IPS DF 6.9 (cell line): ENCODE measurements at regions not wholly inside any gene's neighbourhood (a gene's known extent, or its start where the extent isn't known, plus 50 kb on each side); places are given as distances from the start of the nearest gene placed in this dataset.

Experiments
- DNase-seq: peaks from one replicate; pipeline ENCODE4 v3.0.0-alpha.2; 2013; ENCODE audit warnings: low read depth, low spot score
- H3K27ac ChIP-seq: one replicate; pipeline ENCODE4 v1.5.1; 2013; ENCODE audit warnings: low read length, control low read depth
- H3K27me3 ChIP-seq: 2 replicates; pipeline ENCODE4 v1.6.1; 2013; ENCODE audit warnings: mild to moderate bottlenecking, low read length; ENCODE audit not compliant: control insufficient read depth, insufficient read depth
- H3K36me3 ChIP-seq: 2 replicates; pipeline ENCODE4 v1.6.1; 2013; ENCODE audit warnings: low read length; ENCODE audit not compliant: control insufficient read depth, insufficient read depth
- H3K4me1 ChIP-seq: 2 replicates; pipeline ENCODE4 v1.6.1; 2013; ENCODE audit warnings: low read length; ENCODE audit not compliant: control insufficient read depth, insufficient read depth
- H3K4me3 ChIP-seq: 2 replicates; pipeline ENCODE4 v1.5.1; 2013; ENCODE audit warnings: mild to moderate bottlenecking, low read length
- H3K9me3 ChIP-seq: 2 replicates; pipeline ENCODE4 v1.6.1; 2013; ENCODE audit warnings: low read length, inconsistent platforms; ENCODE audit not compliant: control insufficient read depth, insufficient read depth
- WGBS: extraction: QIAGEN DNeasy Blood & Tissue Kit; methylation state at CpG from one replicate; pipeline ENCODE4 v1.1.7; 2013; ENCODE audit warnings: mixed read lengths, missing lambda C conversion rate; ENCODE audit not compliant: insufficient read length, insufficient coverage; 5-methylcytosine and 5-hydroxymethylcytosine counted together

GRCh38 chr13:40074338-40074737 lies 418.9 kb downstream of the COG6 start:
- DNase-seq = no peak
- Histone ChIP-seq H3K4me1 (no peaks in the 10 kb centered on the region), H3K27ac (no peak overlapping the region), H3K9me3 (no peaks in the 10 kb centered on the region), H3K36me3 (no peaks in the 10 kb centered on the region), H3K27me3 (no peaks in the 10 kb centered on the region), H3K4me3 (no peak overlapping the region)
- WGBS = no CpG with 5 or more reads among the region's 3 CpGs

- Histone ChIP-seq H3K27me3 (no peaks in the 10 kb centered on the region), H3K9me3 (no peaks in the 10 kb centered on the region), H3K4me3 (no peak overlapping the region), H3K36me3 (no peaks in the 10 kb centered on the region), H3K4me1 (no peaks in the 10 kb centered on the region), H3K27ac (no peak overlapping the region)
- DNase-seq = no peak
- WGBS = no CpG with 5 or more reads among the region's 5 CpGs
Observed at GRCh38 chr13:40075281-40075680, 419.8 kb downstream of the COG6 start.

- DNase-seq = no peak
- H3K9me3 ChIP-seq = no peaks in the 10 kb centered on the region
- H3K27me3 ChIP-seq = no peaks in the 10 kb centered on the region
- H3K4me3 ChIP-seq = no peak overlapping the region
- 50% methylated on average over 1 of the region's 3 CpGs for WGBS
- H3K36me3 ChIP-seq = no peaks in the 10 kb centered on the region
- no peaks in the 10 kb centered on the region for H3K4me1 ChIP-seq
- H3K27ac ChIP-seq = no peak overlapping the region
Observed at GRCh38 chr13:40076765-40077362, 421.4 kb downstream of the COG6 start.

- H3K4me3 ChIP-seq = no peak overlapping the region
- H3K4me1 ChIP-seq = no peaks in the 10 kb centered on the region
- H3K36me3 ChIP-seq = no peaks in the 10 kb centered on the region
- no peak overlapping the region for H3K27ac ChIP-seq
- 100% methylated on average over 1 of the region's 9 CpGs for WGBS
- H3K27me3 ChIP-seq = no peaks in the 10 kb centered on the region
- no peaks in the 10 kb centered on the region for H3K9me3 ChIP-seq
- DNase-seq = no peak
Observed at GRCh38 chr13:40077396-40078027, 422.1 kb downstream of the COG6 start.

GRCh38 chr13:40079721-40080120 lies 424.3 kb downstream of the COG6 start:
- H3K27me3 ChIP-seq = no peaks in the 10 kb centered on the region
- H3K9me3 ChIP-seq = no peaks in the 10 kb centered on the region
- no CpG with 5 or more reads among the region's 1 CpG for WGBS
- no peaks in the 10 kb centered on the region for H3K36me3 ChIP-seq
- DNase-seq = no peak
- H3K4me1 ChIP-seq = no peaks in the 10 kb centered on the region
- H3K27ac ChIP-seq = no peak overlapping the region
- H3K4me3 ChIP-seq = no peak overlapping the region

- Histone ChIP-seq H3K27me3 (no peaks in the 10 kb centered on the region), H3K27ac (no peak overlapping the region), H3K4me3 (no peak overlapping the region), H3K9me3 (no peaks in the 10 kb centered on the region), H3K36me3 (no peaks in the 10 kb centered on the region), H3K4me1 (no peaks in the 10 kb centered on the region)
- no CpG with 5 or more reads among the region's 2 CpGs for WGBS
- no peak for DNase-seq
Observed at GRCh38 chr13:40080676-40081075, 425.2 kb downstream of the COG6 start.

GRCh38 chr13:40082639-40083038 lies 427.2 kb downstream of the COG6 start:
- Histone ChIP-seq H3K36me3 (no peaks in the 10 kb centered on the region), H3K4me1 (no peaks in the 10 kb centered on the region), H3K4me3 (no peak overlapping the region), H3K27ac (no peak overlapping the region), H3K27me3 (no peaks in the 10 kb centered on the region), H3K9me3 (no peaks in the 10 kb centered on the region)
- DNase-seq = no peak
- no CpG with 5 or more reads among the region's 8 CpGs for WGBS

GRCh38 chr13:40083841-40084240 lies 428.4 kb downstream of the COG6 start:
- H3K4me1 ChIP-seq = no peaks in the 10 kb centered on the region
- WGBS = no CpG with 5 or more reads among the region's 2 CpGs
- H3K27me3 ChIP-seq = no peaks in the 10 kb centered on the region
- H3K36me3 ChIP-seq = no peaks in the 10 kb centered on the region
- no peaks in the 10 kb centered on the region for H3K9me3 ChIP-seq
- no peak overlapping the region for H3K4me3 ChIP-seq
- DNase-seq = no peak
- no peak overlapping the region for H3K27ac ChIP-seq

- no peak overlapping the region for H3K4me3 ChIP-seq
- H3K27me3 ChIP-seq = no peaks in the 10 kb centered on the region
- WGBS = no CpG with 5 or more reads among the region's 2 CpGs
- no peaks in the 10 kb centered on the region for H3K36me3 ChIP-seq
- no peaks in the 10 kb centered on the region for H3K9me3 ChIP-seq
- no peak for DNase-seq
- H3K27ac ChIP-seq = no peak overlapping the region
- H3K4me1 ChIP-seq = no peaks in the 10 kb centered on the region
Observed at GRCh38 chr13:40084934-40085333, 429.5 kb downstream of the COG6 start.

- Histone ChIP-seq H3K4me1 (no peaks in the 10 kb centered on the region), H3K27ac (no peak overlapping the region), H3K36me3 (no peaks in the 10 kb centered on the region), H3K9me3 (no peaks in the 10 kb centered on the region), H3K4me3 (no peak overlapping the region), H3K27me3 (no peaks in the 10 kb centered on the region)
- no CpG with 5 or more reads among the region's 15 CpGs for WGBS
- DNase-seq = no peak
Observed at GRCh38 chr13:40087091-40088002, 431.9 kb downstream of the COG6 start.
